ENCODE measurements at regions not wholly inside any gene's neighbourhood (a gene's known extent, or its start where the extent isn't known, plus 50 kb on each side); places are given as distances from the start of the nearest gene placed in this dataset.
A peak's percentile ranks its signal among the peaks of the same experiment; 100 is the strongest.

- ChIA-PET POLR2A (ENCODE audit: unreplicated experiment) (interaction anchor here (0.6 to 0.7 kb wide), 3 partner anchors 81 to 142 kb away, joined by 3 to 23 read pairs (median 5); partner anchors contain the start of gene CDC42EP3), CTCF (interaction anchor here (0.6 to 1.1 kb wide), 3 partner anchors 19 to 287 kb away, joined by 3 to 6 read pairs (median 3); no protein-coding TSS in a partner anchor)
- H3K4me1 ChIP-seq (ENCODE audit: insufficient read depth, low read length): peaks cover 59% of the 10 kb centered on the region
- H3K36me3 ChIP-seq (ENCODE audit: low read depth, low read length): no peaks in the 10 kb centered on the region
- DNase-seq (peak; percentile 74), ATAC-seq (peak; percentile 64)
- peak overlapping the region; percentile 90 for H3K27ac ChIP-seq (ENCODE audit: low read length)
- BruUV-seq (replicated peaks): no TSS peak
- no peaks in the 10 kb centered on the region for H3K27me3 ChIP-seq (ENCODE audit: low read length)
- intact Hi-C loops (cut with micrococcal nuclease): no loop called here
- peak overlapping the region; percentile 8; the same call in 1 of the 2 replicates for H3K4me3 ChIP-seq (ENCODE audit: low read length)
- H3F3A ChIP-seq (ENCODE audit: low read length, unreplicated experiment): peaks cover 3% of the 10 kb centered on the region
- H3K79me2 ChIP-seq (ENCODE audit: low read length): no peaks in the 10 kb centered on the region
- TF ChIP-seq EZH2phosphoT487 (IDR thresholded peaks at IDR 0.05; ENCODE audit: borderline replicate concordance, low read length) (no peak), EZH2 (IDR thresholded peaks at IDR 0.05; ENCODE audit: low read length, unreplicated experiment) (no peak), CTCF (conservative IDR thresholded peaks at IDR 0.05; ENCODE audit: low read depth, low read length) (no peak)
- H2AFZ ChIP-seq (ENCODE audit: low read length): peak overlapping the region; percentile 56
- no peaks in the 10 kb centered on the region for H3K9me3 ChIP-seq (ENCODE audit: low read length)
- no peaks in the 10 kb centered on the region for H4K20me1 ChIP-seq (ENCODE audit: low read length)
- H3K9ac ChIP-seq (ENCODE audit: low read length): no peak overlapping the region
- peak overlapping the region; percentile 77 for H3K4me2 ChIP-seq (ENCODE audit: low read length)
- H3K9me2 ChIP-seq (replicated peaks; ENCODE audit: low read length): no peaks in the 10 kb centered on the region
These were observed 81.3 kb downstream of the CDC42EP3 start for GRCh38 chr2:37590119-37590571.
